Smooth muscle cell of the brain vasculature (primary cell): ENCODE measurements at regions not wholly inside any gene's neighbourhood (a gene's known extent, or its start where the extent isn't known, plus 50 kb on each side); places are given as distances from the start of the nearest gene placed in this dataset.
"Not testable (repeated sequence)": the region's sequence is repeated elsewhere in the genome, so short reads cannot be mapped to it uniquely, and the experiment has no call there.

ENCODE experiments used
- DNase-seq: peaks from one replicate; pipeline ENCODE4 v3.0.0-alpha.2; 2012; ENCODE audit warnings: low read depth, low spot score

DNA sequence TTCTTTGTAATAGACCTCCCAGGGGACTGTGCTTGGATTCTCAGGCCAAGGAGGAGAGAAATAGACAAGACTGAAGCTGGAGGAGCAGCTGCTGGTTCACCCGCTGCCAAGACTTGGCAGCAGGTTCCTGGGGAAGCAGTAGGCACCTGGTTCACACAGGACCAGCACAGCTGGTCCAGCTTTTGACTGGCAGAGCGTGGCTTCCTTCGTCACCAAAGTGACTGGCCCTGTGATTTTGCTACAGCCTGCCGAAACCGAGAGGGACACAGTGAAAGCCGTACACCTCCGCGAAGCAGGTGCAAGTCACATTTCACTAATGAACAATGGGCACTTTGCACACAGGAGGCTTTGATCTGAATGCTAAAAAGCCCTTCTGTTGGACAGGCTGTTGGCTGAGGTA lies 199.0 kb downstream of the RNF144B start:
- DNase-seq = no peak

- peak; percentile 32 for DNase-seq
Measured at GRCh38 chr6:18595774-18596530, 208.8 kb downstream of the RNF144B start.

DNA sequence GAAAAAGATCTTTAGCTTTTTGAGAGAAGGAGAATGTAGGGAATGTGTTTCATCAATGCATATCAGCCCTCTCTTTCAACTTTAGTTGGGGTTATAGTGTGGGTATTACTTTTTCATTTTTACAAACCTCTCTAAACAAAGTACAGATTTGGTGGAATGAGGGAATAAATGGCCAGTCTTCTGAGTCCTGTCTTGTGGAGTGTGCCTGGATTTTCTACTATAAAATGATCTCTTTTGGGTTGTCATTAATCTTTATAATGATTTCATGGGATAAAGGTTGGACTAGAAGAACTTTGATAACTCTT lies 209.3 kb downstream of the RNF144B start:
- DNase-seq = no peak

DNA sequence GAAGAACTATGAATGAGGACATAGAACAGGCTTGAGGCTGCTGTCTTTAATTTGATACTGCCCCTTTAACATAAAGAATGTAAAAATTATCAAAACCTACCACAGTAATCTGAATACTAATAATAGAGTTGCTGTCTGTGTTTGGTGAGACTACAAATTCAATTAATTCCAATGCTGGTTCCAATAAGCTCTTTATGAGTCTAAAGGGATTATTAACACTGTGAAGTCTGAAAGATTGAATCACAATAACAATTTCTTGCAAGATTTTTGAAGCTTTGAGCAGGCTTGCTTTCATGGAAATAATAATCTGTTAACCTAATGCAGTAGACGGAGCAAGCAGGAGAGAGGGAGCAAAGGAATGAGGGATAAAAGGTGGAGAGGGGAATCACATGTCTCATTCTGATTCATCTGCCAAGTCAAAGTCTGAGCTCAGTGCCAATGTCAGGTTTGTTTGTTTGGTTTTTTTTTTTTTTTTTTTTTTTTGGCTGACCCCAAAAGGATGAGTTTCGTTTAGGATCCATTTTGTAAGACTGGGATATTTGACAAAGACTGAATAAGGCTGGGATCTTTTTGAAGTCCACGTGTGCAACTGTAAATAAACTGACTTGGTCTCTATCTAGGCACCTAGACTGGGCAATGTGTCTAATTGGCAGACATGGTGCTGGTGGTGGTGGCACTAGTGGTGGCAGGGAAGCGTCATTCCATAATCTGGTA lies 211.6 kb downstream of the RNF144B start:
- no peak for DNase-seq

- no peak for DNase-seq
Measured at GRCh38 chr6:18600255-18600654, 213.1 kb downstream of the RNF144B start.

DNA sequence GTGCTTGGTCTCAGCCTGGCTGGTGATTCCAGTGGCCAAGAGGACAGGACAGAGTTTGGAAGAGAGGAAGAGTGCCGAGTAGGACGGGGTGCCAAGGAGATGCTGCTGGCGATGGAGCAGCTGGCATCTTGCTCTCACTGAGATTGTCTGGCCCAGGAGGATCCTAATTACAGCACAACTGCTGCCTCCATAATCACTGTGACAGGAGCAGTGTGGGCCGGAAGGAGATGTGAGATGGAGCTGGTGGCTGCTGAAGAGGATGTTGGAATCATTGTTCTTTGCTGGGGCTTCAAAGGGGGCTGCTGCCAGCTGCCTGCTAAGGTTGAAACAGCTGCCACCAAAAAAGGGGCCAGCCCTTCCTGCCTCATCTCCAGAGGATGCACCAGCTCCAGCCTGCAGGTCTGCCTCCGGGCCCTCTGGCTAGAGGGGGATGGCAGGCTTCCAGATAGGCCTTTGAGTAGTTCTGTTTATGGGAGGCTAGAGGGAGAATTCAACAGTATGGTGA lies 214.4 kb downstream of the RNF144B start:
- no peak for DNase-seq

GRCh38 chr6:18602931-18603330 lies 215.8 kb downstream of the RNF144B start:
- DNase-seq = no peak

GRCh38 chr6:18603361-18603760 lies 216.2 kb downstream of the RNF144B start:
- no peak for DNase-seq

DNA sequence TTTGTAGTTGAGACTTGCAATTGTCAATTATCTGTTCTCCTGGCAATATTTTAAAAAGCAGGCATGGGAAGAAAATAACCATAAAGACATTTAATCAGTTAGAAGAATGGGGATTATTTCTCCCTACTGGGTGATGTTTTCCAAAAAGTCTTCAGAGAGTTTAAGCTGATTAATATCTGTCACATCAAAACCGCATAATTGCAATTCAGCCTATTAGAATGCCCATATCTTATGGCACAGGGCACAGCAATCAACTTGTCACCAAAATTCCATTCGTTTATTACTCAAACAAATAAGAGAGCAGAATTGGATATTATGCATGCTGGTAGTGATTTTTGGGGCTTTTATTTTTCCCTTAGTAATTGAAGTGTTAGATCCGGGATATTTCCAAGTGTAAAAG lies 218.7 kb downstream of the RNF144B start:
- no peak for DNase-seq

- DNase-seq = no peak
Measured at GRCh38 chr6:18609715-18610114, 222.6 kb downstream of the RNF144B start.

- DNase-seq = no peak
Measured at GRCh38 chr6:18613319-18613925, 226.3 kb downstream of the RNF144B start.

GRCh38 chr6:18629571-18629970 lies 242.4 kb downstream of the RNF144B start:
- no peak for DNase-seq

- no peak for DNase-seq
Measured at GRCh38 chr6:18632670-18633410, 245.7 kb downstream of the RNF144B start.

DNA sequence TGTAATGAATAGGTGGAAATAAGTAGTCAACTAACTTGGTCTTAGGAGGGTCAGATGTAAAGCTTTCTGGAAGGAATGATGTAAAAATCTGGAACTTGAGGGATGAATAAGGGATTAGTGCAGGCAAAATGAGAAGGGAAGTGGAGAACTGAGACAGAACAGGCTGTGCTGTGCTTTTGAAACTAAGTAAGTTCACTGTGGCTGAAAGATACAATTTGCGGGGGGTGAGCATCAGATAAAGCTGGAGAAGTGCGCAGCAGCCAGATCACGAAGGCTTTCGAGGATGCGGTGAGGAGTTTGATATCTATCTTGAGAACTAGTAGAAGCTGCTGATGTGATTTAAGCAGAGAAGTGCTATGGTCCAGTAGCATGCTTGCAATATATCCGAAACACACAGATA lies 247.8 kb downstream of the RNF144B start:
- DNase-seq = no peak

DNA sequence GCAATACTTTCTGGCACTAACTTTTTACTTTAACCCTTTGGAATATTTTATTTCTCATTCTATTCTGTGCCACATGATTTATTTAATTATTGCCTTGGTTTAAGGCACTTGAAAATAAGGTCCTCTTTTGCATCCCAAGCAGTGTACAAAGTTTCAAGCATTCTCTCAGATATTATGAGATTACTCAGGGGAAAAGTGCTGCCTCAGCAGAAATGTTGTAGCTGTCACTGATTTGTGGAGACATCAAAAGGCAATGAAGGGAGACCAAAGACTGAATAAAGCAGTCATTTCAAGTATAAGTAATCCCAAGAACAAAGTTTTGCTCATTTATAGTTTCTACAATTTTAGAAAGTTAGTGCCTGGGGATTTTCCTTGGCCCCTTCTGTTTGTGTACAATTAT lies 253.0 kb downstream of the RNF144B start:
- DNase-seq = no peak

DNA sequence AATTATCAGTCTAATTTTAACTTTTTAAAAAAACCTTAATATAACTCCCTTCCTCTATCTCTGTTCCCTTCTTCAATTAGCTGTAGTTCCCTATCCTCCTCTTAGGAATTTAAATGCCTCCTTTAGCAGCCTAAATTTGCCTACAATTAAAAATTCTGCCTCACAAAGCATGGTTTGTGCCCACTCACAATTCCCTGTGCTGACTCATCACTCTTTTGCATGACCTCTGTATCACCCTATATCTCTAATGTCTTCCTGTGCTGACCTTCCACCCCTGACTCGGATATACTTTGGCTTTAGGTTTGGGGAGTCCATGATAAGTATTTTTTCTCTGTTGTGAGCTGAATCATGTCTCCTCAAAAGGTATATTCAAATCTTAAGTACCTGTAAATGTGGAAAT lies 253.6 kb downstream of the RNF144B start:
- DNase-seq = no peak

- DNase-seq = no peak
Measured at GRCh38 chr6:18654821-18655220, 267.7 kb downstream of the RNF144B start.

- DNase-seq = no peak
Measured at GRCh38 chr6:18656506-18656905, 269.4 kb downstream of the RNF144B start.

DNA sequence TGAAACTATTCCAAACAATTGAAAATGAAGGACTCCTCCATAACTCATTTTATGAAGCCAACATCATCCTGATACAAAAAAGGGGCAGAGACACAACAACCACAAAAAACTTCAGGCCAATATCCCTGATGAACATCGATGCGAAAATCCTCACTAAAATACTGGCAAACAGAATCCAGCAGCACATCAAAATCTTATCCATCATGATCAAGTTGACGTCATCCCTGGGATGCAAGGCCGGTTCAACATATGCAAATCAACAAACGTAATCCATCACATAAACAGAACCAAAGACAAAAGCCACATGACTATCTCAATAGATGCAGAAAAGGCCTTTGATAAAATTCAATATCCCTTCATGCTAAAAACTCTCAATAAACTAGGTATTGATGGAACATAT lies 272.8 kb downstream of the RNF144B start:
- not testable (repeated sequence) for DNase-seq

- DNase-seq = no peak
Measured at GRCh38 chr6:18663011-18663410, 275.9 kb downstream of the RNF144B start.

DNA sequence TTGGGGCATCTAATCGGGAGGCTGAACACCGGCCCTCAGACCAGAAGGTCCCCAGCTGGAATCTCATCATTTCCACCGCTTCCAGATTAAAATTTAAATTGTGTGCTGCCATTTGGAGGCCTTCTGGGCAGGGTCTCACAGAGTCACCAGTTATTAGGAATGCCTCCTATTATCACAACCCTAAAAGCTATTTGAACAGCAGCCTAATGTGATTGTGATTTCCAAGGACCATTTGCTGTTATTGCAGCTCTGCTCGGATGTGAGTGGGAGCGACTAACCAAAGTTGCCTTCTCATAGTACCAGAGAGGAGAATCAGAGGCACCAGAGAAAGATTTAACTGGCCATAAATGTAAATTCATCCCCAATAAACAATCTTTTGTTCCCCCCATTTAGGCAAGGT lies 277.3 kb downstream of the RNF144B start:
- DNase-seq = no peak

DNA sequence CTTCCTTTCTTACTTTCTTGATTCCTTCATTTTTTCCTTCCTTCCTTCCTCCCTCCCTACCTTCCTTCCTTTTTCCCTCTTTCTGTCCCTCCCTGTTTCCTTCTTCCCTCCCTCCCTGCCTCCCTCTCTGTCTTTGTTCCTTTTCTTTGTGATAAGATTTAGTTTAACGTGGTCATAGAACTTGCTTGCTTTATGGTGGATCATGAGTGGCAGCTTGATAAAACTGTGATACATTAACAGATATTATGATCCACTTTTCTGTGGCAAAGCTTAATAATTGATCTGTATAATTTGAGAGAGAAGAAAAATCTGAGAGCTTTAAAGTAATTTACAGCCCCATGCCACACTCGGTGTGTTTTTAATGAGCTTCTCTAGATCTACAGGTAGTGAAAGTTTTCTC lies 280.5 kb downstream of the RNF144B start:
- no peak for DNase-seq
